CD4-positive, CD25-positive, alpha-beta regulatory T cell (primary cell): ENCODE measurements at regions not wholly inside any gene's neighbourhood (a gene's known extent, or its start where the extent isn't known, plus 50 kb on each side); places are given as distances from the start of the nearest gene placed in this dataset.
A peak's percentile ranks its signal among the peaks of the same experiment; 100 is the strongest.

Experiments used
- ATAC-seq, 2 donors: fragments of 150-1000 bp; cut with Tn5 transposase; one replicate each; pipeline ENCODE4 v1.10.0; 2021; ENCODE audit warnings: low read depth in 2 of 2, moderate number of reproducible peaks in 2 of 2, moderate library complexity in 1 of 2
- DNase-seq, 3 donors: peaks; one replicate each; pipeline versions ENCODE4 v3.0.0 to v3.0.0-alpha.2; 2012 to 2022; ENCODE audit warnings: mixed read lengths in 1 of 3
- H3K27ac ChIP-seq: one replicate; pipeline ENCODE4 v1.7.0; 2013; ENCODE audit warnings: mild to moderate bottlenecking, low read length; ENCODE audit not compliant: insufficient read depth, poor library complexity, severe bottlenecking
- H3K27me3 ChIP-seq: one replicate; pipeline ENCODE4 v1.7.0; 2013; ENCODE audit warnings: low read length; ENCODE audit not compliant: control insufficient read depth, insufficient read depth
- H3K36me3 ChIP-seq: one replicate; pipeline ENCODE4 v1.7.0; 2013; ENCODE audit warnings: mild to moderate bottlenecking, low read length, moderate library complexity; ENCODE audit not compliant: control insufficient read depth, insufficient read depth
- H3K4me1 ChIP-seq: 2 replicates; pipeline ENCODE4 v1.7.0; 2013; ENCODE audit warnings: mild to moderate bottlenecking, low read length; ENCODE audit not compliant: insufficient read depth, control insufficient read depth, poor library complexity, severe bottlenecking
- H3K4me3 ChIP-seq: one replicate; pipeline ENCODE4 v1.7.0; 2013; ENCODE audit warnings: low read depth, mild to moderate bottlenecking, low read length, moderate library complexity
- H3K9me3 ChIP-seq, 2 experiments: 1 replicate in 1 of 2; 2 replicates in 1 of 2; pipeline ENCODE4 v1.7.0; 2013; ENCODE audit warnings: low read length in 2 of 2, mild to moderate bottlenecking in 1 of 2, moderate library complexity in 1 of 2; ENCODE audit not compliant: control insufficient read depth in 2 of 2
- H3K27ac Mint-ChIP-seq, 3 donors: one replicate each; pipeline ENCODE4 v1.8.0; 2020 to 2022; ENCODE audit warnings: mild to moderate bottlenecking in 3 of 3, mixed read lengths in 3 of 3, moderate library complexity in 2 of 3
- H3K27me3 Mint-ChIP-seq: one replicate; pipeline ENCODE4 v1.8.0; 2022; ENCODE audit warnings: mild to moderate bottlenecking, mixed read lengths
- H3K36me3 Mint-ChIP-seq: one replicate; pipeline ENCODE4 v1.8.0; 2020; ENCODE audit warnings: mixed read lengths
- H3K4me1 Mint-ChIP-seq, 4 donors: one replicate each; pipeline ENCODE4 v1.8.0; 2020 to 2022; ENCODE audit warnings: mixed read lengths in 4 of 4, mild to moderate bottlenecking in 1 of 4
- H3K4me3 Mint-ChIP-seq, 4 donors: one replicate each; pipeline ENCODE4 v1.8.0; 2020 to 2022; ENCODE audit warnings: mild to moderate bottlenecking in 4 of 4, mixed read lengths in 4 of 4, moderate library complexity in 3 of 4
- H3K9me3 Mint-ChIP-seq, 7 donors: one replicate each; pipeline ENCODE4 v1.8.0; 2020 to 2022; ENCODE audit warnings: mixed read lengths in 7 of 7, mild to moderate bottlenecking in 3 of 7, moderate library complexity in 2 of 7

- Histone ChIP-seq H3K4me3 (peak overlapping the region; percentile 77), H3K4me1 (peaks cover 62% of the 10 kb centered on the region), H3K27ac (peak overlapping the region; percentile 69), H3K36me3 (no peaks in the 10 kb centered on the region), H3K9me3 (no peaks in the 10 kb centered on the region), H3K27me3 (no peaks in the 10 kb centered on the region)
- DNase-seq: peak; percentile 12 to 94 (median 79)
- ATAC-seq: peak; percentile 92 to 93
- Mint-ChIP-seq H3K4me3 (peak overlapping the region; percentile 62 to 86 (median 79)), H3K27ac (peak overlapping the region; percentile 60 to 98 (median 96)), H3K9me3 (peaks cover 0 to 2% (median 0%) of the 10 kb centered on the region in 7 donors), H3K4me1 (peaks cover 36 to 93% (median 57%) of the 10 kb centered on the region in 4 donors), H3K27me3 (no peaks in the 10 kb centered on the region), H3K36me3 (no peaks in the 10 kb centered on the region)
These were observed 73.8 kb upstream of the SFMBT2 start for GRCh38 chr10:7484456-7485243.

DNA sequence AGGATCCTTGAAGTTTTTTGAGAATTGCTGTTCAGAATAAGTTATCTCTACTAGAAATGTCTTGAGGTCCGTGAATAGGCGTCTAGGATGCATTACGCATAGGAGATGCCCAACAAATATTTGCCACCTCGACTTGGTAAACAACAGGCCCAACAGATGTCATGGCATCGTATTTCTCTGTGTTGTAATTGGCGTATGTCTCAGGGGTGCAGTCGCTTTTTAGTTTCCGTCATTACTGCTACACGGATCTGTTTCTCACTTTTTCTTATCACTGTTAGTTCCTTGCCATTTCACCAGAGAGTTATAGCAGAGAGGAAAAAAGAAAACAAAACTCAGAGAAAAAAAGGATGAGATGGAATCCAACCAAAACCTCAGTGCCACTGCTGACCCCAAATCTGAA lies 73.0 kb upstream of the SFMBT2 start:
- DNase-seq (peak in 2 of 3 donors; percentile 27 to 49), ATAC-seq (no peak)
- Mint-ChIP-seq H3K4me3 (peak overlapping the region; percentile 39 to 71 (median 66)), H3K27ac (peak overlapping the region; percentile 93 to 96 (median 96)), H3K9me3 (peaks cover 0 to 2% (median 0%) of the 10 kb centered on the region in 7 donors), H3K27me3 (no peaks in the 10 kb centered on the region), H3K36me3 (no peaks in the 10 kb centered on the region), H3K4me1 (peaks cover 36 to 92% (median 63%) of the 10 kb centered on the region in 4 donors)
- Histone ChIP-seq H3K4me1 (peaks cover 70% of the 10 kb centered on the region), H3K4me3 (peak overlapping the region; percentile 39), H3K9me3 (no peaks in the 10 kb centered on the region), H3K36me3 (no peaks in the 10 kb centered on the region), H3K27me3 (no peaks in the 10 kb centered on the region), H3K27ac (peak overlapping the region; percentile 69)

GRCh38 chr10:7482992-7483391 lies 72.2 kb upstream of the SFMBT2 start:
- no peak overlapping the region for H3K4me3 ChIP-seq
- peaks cover 78% of the 10 kb centered on the region for H3K4me1 ChIP-seq
- ATAC-seq (no peak), DNase-seq (no peak)
- peak overlapping the region; percentile 93 to 96 (median 96) for H3K27ac Mint-ChIP-seq
- H3K36me3 Mint-ChIP-seq: no peaks in the 10 kb centered on the region
- H3K27ac ChIP-seq: peak overlapping the region; percentile 69
- H3K27me3 Mint-ChIP-seq: no peaks in the 10 kb centered on the region
- H3K36me3 ChIP-seq: no peaks in the 10 kb centered on the region
- peak overlapping the region; percentile 33 to 71 (median 66) for H3K4me3 Mint-ChIP-seq
- no peaks in the 10 kb centered on the region for H3K27me3 ChIP-seq
- H3K9me3 ChIP-seq: no peaks in the 10 kb centered on the region
- H3K9me3 Mint-ChIP-seq: peaks cover 0 to 2% (median 0%) of the 10 kb centered on the region in 7 donors
- H3K4me1 Mint-ChIP-seq: peaks cover 40 to 90% (median 68%) of the 10 kb centered on the region in 4 donors

GRCh38 chr10:7481368-7481765 lies 70.5 kb upstream of the SFMBT2 start:
- no peaks in the 10 kb centered on the region for H3K27me3 ChIP-seq
- no peak for ATAC-seq
- Mint-ChIP-seq H3K27ac (peak overlapping the region; percentile 93 to 96 (median 96)), H3K9me3 (peaks cover 0 to 2% (median 0%) of the 10 kb centered on the region in 7 donors), H3K4me1 (peaks cover 40 to 82% (median 73%) of the 10 kb centered on the region in 4 donors), H3K36me3 (no peaks in the 10 kb centered on the region), H3K27me3 (no peaks in the 10 kb centered on the region), H3K4me3 (peak overlapping the region; percentile 47 to 77 (median 68))
- H3K9me3 ChIP-seq: no peaks in the 10 kb centered on the region
- no peak overlapping the region for H3K4me3 ChIP-seq
- H3K36me3 ChIP-seq: no peaks in the 10 kb centered on the region
- DNase-seq: no peak
- peaks cover 78% of the 10 kb centered on the region for H3K4me1 ChIP-seq
- H3K27ac ChIP-seq: peak overlapping the region; percentile 43

- peak in 1 of 2 donors; percentile 33 for ATAC-seq
- peak overlapping the region; percentile 47 to 77 (median 68) for H3K4me3 Mint-ChIP-seq
- H3K36me3 Mint-ChIP-seq: no peaks in the 10 kb centered on the region
- H3K27me3 Mint-ChIP-seq: no peaks in the 10 kb centered on the region
- peaks cover 77% of the 10 kb centered on the region for H3K4me1 ChIP-seq
- peak overlapping the region; percentile 20 for H3K4me3 ChIP-seq
- no peaks in the 10 kb centered on the region for H3K9me3 ChIP-seq
- H3K36me3 ChIP-seq: no peaks in the 10 kb centered on the region
- H3K9me3 Mint-ChIP-seq: peaks cover 0 to 2% (median 0%) of the 10 kb centered on the region in 7 donors
- peaks cover 40 to 78% (median 71%) of the 10 kb centered on the region in 4 donors for H3K4me1 Mint-ChIP-seq
- no peaks in the 10 kb centered on the region for H3K27me3 ChIP-seq
- peak overlapping the region; percentile 43 for H3K27ac ChIP-seq
- DNase-seq: peak in 1 of 3 donors; percentile 69
- peak overlapping the region; percentile 93 to 96 (median 94) for H3K27ac Mint-ChIP-seq
These were observed 70.0 kb upstream of the SFMBT2 start for GRCh38 chr10:7480742-7481367.

- H3K4me3 Mint-ChIP-seq: peak overlapping the region; percentile 47 to 85 (median 70)
- peak overlapping the region; percentile 89 to 96 (median 93) for H3K27ac Mint-ChIP-seq
- Histone ChIP-seq H3K27me3 (no peaks in the 10 kb centered on the region), H3K27ac (peak overlapping the region; percentile 76), H3K4me3 (no peak overlapping the region), H3K4me1 (peaks cover 69% of the 10 kb centered on the region), H3K36me3 (no peaks in the 10 kb centered on the region), H3K9me3 (no peaks in the 10 kb centered on the region)
- H3K4me1 Mint-ChIP-seq: peaks cover 32 to 72% (median 63%) of the 10 kb centered on the region in 4 donors
- DNase-seq (no peak), ATAC-seq (no peak)
- peaks cover 0 to 2% (median 0%) of the 10 kb centered on the region in 7 donors for H3K9me3 Mint-ChIP-seq
- H3K27me3 Mint-ChIP-seq: no peaks in the 10 kb centered on the region
- H3K36me3 Mint-ChIP-seq: no peaks in the 10 kb centered on the region
These were observed 69.2 kb upstream of the SFMBT2 start for GRCh38 chr10:7479861-7480598.

- Histone ChIP-seq H3K27me3 (no peaks in the 10 kb centered on the region), H3K4me3 (peak overlapping the region; percentile 75), H3K36me3 (no peaks in the 10 kb centered on the region), H3K9me3 (no peaks in the 10 kb centered on the region), H3K27ac (peak overlapping the region; percentile 76), H3K4me1 (peaks cover 59% of the 10 kb centered on the region)
- Mint-ChIP-seq H3K4me3 (peak overlapping the region; percentile 61 to 85 (median 72)), H3K36me3 (no peaks in the 10 kb centered on the region), H3K27me3 (no peaks in the 10 kb centered on the region), H3K9me3 (peaks cover 0 to 2% (median 0%) of the 10 kb centered on the region in 7 donors), H3K4me1 (peaks cover 27 to 66% (median 54%) of the 10 kb centered on the region in 4 donors), H3K27ac (peak overlapping the region; percentile 93 to 96 (median 96))
- ATAC-seq (peak in 1 of 2 donors; percentile 7), DNase-seq (peak in 2 of 3 donors; percentile 27 to 41)
These were observed 68.1 kb upstream of the SFMBT2 start for GRCh38 chr10:7478727-7479457.
